ENCODE measurements at regions not wholly inside any gene's neighbourhood (a gene's known extent, or its start where the extent isn't known, plus 50 kb on each side); places are given as distances from the start of the nearest gene placed in this dataset.

- no peak for DNase-seq
Measured at GRCh38 chr11:131305005-131305404, 65.4 kb upstream of the NTM start.

- no peak for DNase-seq
Measured at GRCh38 chr11:131307506-131307905, 62.9 kb upstream of the NTM start.

- no peak for DNase-seq
Measured at GRCh38 chr11:131309776-131310175, 60.6 kb upstream of the NTM start.

GRCh38 chr11:131311776-131312514 is 58.5 kb upstream of the NTM start:
- DNase-seq = no peak

All from NCI-H524 treated with DMSO at 0.1 percent for 48 hours (cell line).